Thyroid gland (tissue), 4 donors: ENCODE measurements at regions not wholly inside any gene's neighbourhood (a gene's known extent, or its start where the extent isn't known, plus 50 kb on each side); places are given as distances from the start of the nearest gene placed in this dataset.
"Not testable (repeated sequence)": the region's sequence is repeated elsewhere in the genome, so short reads cannot be mapped to it uniquely, and the experiment has no call there.

Source experiments
- DNase-seq, 2 donors: peaks; one replicate each; pipeline ENCODE4 v3.0.0-alpha.2; 2019
- H3K27ac ChIP-seq, 3 donors: fragments of 200-600 bp; sonication (generic); 1 replicate in 2 of 3; 2 replicates in 1 of 3; pipeline ENCODE4 v1.5.1; 2016 to 2019; ENCODE audit warnings: mild to moderate bottlenecking in 1 of 3, moderate library complexity in 1 of 3
- H3K27me3 ChIP-seq: fragments of 200-600 bp; sonication (generic); one replicate; pipeline ENCODE4 v1.5.1; 2019
- H3K36me3 ChIP-seq, 2 donors: fragments of 200-600 bp; sonication (generic); one replicate each; pipeline ENCODE4 v1.5.1; 2016 to 2019
- H3K4me1 ChIP-seq, 2 donors: fragments of 200-600 bp; sonication (generic); one replicate each; pipeline ENCODE4 v1.5.1; 2017 to 2019
- H3K4me3 ChIP-seq, 3 donors: fragments of 200-600 bp; sonication (generic); replicated peaks in 1 of 3; 1 replicate in 2 of 3; 2 replicates in 1 of 3; pipeline ENCODE4 v1.5.1; 2016; ENCODE audit warnings: mild to moderate bottlenecking in 1 of 3
- H3K9me3 ChIP-seq: fragments of 200-600 bp; sonication (generic); one replicate; pipeline ENCODE4 v1.5.1; 2017
- CTCF ChIP-seq, 6 experiments: fragments of 200-600 bp in 3 of 6; fragments of 450-650 bp in 3 of 6; sonication (generic) in 3 of 6; IDR thresholded peaks; one replicate each; pipeline ENCODE4 v1.5.1; 2016 to 2019; ENCODE audit warnings: antibody characterized with exemption in 6 of 6, mild to moderate bottlenecking in 2 of 6, inconsistent platforms in 1 of 6, moderate library complexity in 1 of 6
- POLR2A ChIP-seq, 2 donors: fragments of 450-650 bp; IDR thresholded peaks; one replicate each; pipeline ENCODE4 v1.6.1; 2017; ENCODE audit warnings: antibody characterized with exemption in 2 of 2, mild to moderate bottlenecking in 2 of 2, moderate library complexity in 1 of 2
- WGBS, 2 donors: methylation state at CpG; one replicate each; pipeline ENCODE4 v1.1.5; 2017; 5-methylcytosine and 5-hydroxymethylcytosine counted together
- intact Hi-C: fragments of 100-400 bp; cut with DNase I; formaldehyde crosslinking; loops from one replicate; pipeline ENCODE4 v1.15.1; 2023

GRCh38 chrX:112197840-112198239, 115.3 kb upstream of the TRPC5 start:
- no peaks in the 10 kb centered on the region for H3K4me1 ChIP-seq
- H3K4me3 ChIP-seq: no peak overlapping the region
- no peaks in the 10 kb centered on the region for H3K36me3 ChIP-seq
- TF ChIP-seq CTCF (IDR thresholded peaks at IDR 0.05) (no peak), POLR2A (IDR thresholded peaks at IDR 0.05) (no peak)
- no peak overlapping the region for H3K27ac ChIP-seq
- no peak for DNase-seq
- no peaks in the 10 kb centered on the region for H3K9me3 ChIP-seq
- H3K27me3 ChIP-seq: no peaks in the 10 kb centered on the region
- intact Hi-C loops: no loop called here
- WGBS, 2 donors: 71 to 78% methylated on average over 3 of the region's 3 CpGs

GRCh38 chrX:112190646-112191045, 108.1 kb upstream of the TRPC5 start:
- WGBS, 2 donors: 75 to 76% methylated on average over 4 of the region's 4 CpGs
- intact Hi-C loops: no loop called here
- no peaks in the 10 kb centered on the region for H3K27me3 ChIP-seq
- no peak overlapping the region for H3K27ac ChIP-seq
- H3K36me3 ChIP-seq: no peaks in the 10 kb centered on the region
- no peak for DNase-seq
- no peak overlapping the region for H3K4me3 ChIP-seq
- TF ChIP-seq POLR2A (IDR thresholded peaks at IDR 0.05) (no peak), CTCF (IDR thresholded peaks at IDR 0.05) (no peak)
- no peaks in the 10 kb centered on the region for H3K9me3 ChIP-seq
- no peaks in the 10 kb centered on the region for H3K4me1 ChIP-seq

- 83 to 88% methylated on average over 3 of the region's 3 CpGs for WGBS, 2 donors
- H3K9me3 ChIP-seq: not testable (repeated sequence)
These were observed 98.8 kb upstream of the TRPC5 start for GRCh38 chrX:112181361-112181760.

GRCh38 chrX:112164420-112164819, 81.8 kb upstream of the TRPC5 start:
- H3K36me3 ChIP-seq: no peaks in the 10 kb centered on the region
- WGBS, 2 donors: 90 to 92% methylated on average over 2 of the region's 2 CpGs
- no peaks in the 10 kb centered on the region for H3K9me3 ChIP-seq
- no peaks in the 10 kb centered on the region for H3K27me3 ChIP-seq
- no peak overlapping the region for H3K27ac ChIP-seq
- TF ChIP-seq POLR2A (IDR thresholded peaks at IDR 0.05): no peak
- TF ChIP-seq CTCF (IDR thresholded peaks at IDR 0.05): no peak
- no peak overlapping the region for H3K4me3 ChIP-seq
- intact Hi-C loops: no loop called here
- no peak for DNase-seq
- H3K4me1 ChIP-seq: no peaks in the 10 kb centered on the region

More at GRCh38 chrX:112181361-112181760, 98.8 kb upstream of the TRPC5 start:
- intact Hi-C loops, H3K36me3 ChIP-seq, DNase-seq, H3K27me3 ChIP-seq, H3K4me1 ChIP-seq, H3K4me3 ChIP-seq, H3K27ac ChIP-seq: not testable (repeated sequence)

- H3K27me3 ChIP-seq: no peaks in the 10 kb centered on the region
- DNase-seq: no peak
- 72 to 81% methylated on average over 2 of the region's 3 CpGs for WGBS, 2 donors
- intact Hi-C loops: no loop called here
- no peak overlapping the region for H3K4me3 ChIP-seq
- no peaks in the 10 kb centered on the region for H3K36me3 ChIP-seq
- H3K27ac ChIP-seq: no peak overlapping the region
- no peaks in the 10 kb centered on the region for H3K9me3 ChIP-seq
- no peaks in the 10 kb centered on the region for H3K4me1 ChIP-seq
- TF ChIP-seq CTCF (IDR thresholded peaks at IDR 0.05): no peak
- TF ChIP-seq POLR2A (IDR thresholded peaks at IDR 0.05): no peak
These were observed 81.3 kb upstream of the TRPC5 start for GRCh38 chrX:112163906-112164305.

- Histone ChIP-seq H3K4me3 (no peak overlapping the region), H3K9me3 (no peaks in the 10 kb centered on the region), H3K4me1 (no peaks in the 10 kb centered on the region), H3K27ac (no peak overlapping the region), H3K27me3 (no peaks in the 10 kb centered on the region), H3K36me3 (no peaks in the 10 kb centered on the region)
- 79 to 96% methylated on average over 2 of the region's 2 CpGs for WGBS, 2 donors
- intact Hi-C loops: loop anchor here (10.0 kb wide), 1 partner anchor 274 kb away; the partner anchor contains the start of gene TRPC5OS
- no peak for TF ChIP-seq POLR2A (IDR thresholded peaks at IDR 0.05)
- TF ChIP-seq CTCF (IDR thresholded peaks at IDR 0.05): no peak
- no peak for DNase-seq
These were observed 65.8 kb upstream of the TRPC5 start for GRCh38 chrX:112148397-112148796.
